GM23248 (cell line): ENCODE measurements at regions not wholly inside any gene's neighbourhood (a gene's known extent, or its start where the extent isn't known, plus 50 kb on each side); places are given as distances from the start of the nearest gene placed in this dataset.

Experiments
- EZH2 ChIP-seq: fragments of 200-600 bp; sonication (generic); IDR thresholded peaks from 2 replicates; pipeline ENCODE4 v1.6.1; 2018; ENCODE audit warnings: antibody characterized with exemption, mild to moderate bottlenecking; ENCODE audit not compliant: insufficient read depth, poor library complexity, severe bottlenecking
- EZH2phosphoT487 ChIP-seq: fragments of 200-600 bp; sonication (generic); IDR thresholded peaks from 2 replicates; pipeline ENCODE4 v1.6.1; 2018; ENCODE audit warnings: antibody characterized with exemption, moderate library complexity, mild to moderate bottlenecking, low read depth; ENCODE audit not compliant: insufficient read depth

DNA sequence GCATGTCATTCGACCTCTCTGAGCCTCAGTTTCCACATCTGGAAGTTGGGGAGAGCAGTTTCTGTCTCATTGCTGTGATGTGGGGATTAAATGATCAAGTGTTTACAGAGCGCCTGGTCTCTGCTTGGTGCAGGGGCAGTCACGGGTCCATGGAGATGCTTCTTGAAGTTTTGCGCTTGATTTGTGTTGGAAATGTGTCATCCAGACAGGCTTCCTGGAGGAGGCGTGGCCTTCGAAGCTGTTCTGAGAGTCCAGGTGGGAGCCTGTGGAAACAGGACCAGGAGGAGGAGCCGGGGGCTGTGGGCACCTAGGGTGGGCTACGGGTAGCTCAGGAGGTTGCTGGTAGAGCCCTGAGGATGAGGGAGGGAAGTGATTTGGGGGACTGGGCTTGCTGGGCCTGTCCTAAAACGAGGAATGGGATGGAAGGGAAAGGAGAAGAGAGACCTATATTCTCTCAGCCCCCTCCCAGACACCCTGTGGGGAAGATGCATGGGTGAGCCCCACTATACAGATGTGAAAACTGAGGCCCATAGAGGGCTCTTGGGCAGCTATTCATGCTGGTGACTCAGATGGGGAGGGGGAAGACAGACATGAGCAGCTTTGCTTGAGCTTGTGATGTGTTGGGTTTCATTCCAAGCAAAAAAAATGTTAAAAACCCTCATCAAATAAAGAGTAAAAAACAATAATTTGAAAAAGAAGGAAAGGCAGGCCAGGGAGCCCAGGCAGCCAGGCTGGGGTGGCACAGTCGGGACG is 107.2 kb upstream of the WNT4 start:
- TF ChIP-seq EZH2phosphoT487: no peak
- no peak for TF ChIP-seq EZH2
